ENCODE measurements at regions not wholly inside any gene's neighbourhood (a gene's known extent, or its start where the extent isn't known, plus 50 kb on each side); places are given as distances from the start of the nearest gene placed in this dataset.

DNA sequence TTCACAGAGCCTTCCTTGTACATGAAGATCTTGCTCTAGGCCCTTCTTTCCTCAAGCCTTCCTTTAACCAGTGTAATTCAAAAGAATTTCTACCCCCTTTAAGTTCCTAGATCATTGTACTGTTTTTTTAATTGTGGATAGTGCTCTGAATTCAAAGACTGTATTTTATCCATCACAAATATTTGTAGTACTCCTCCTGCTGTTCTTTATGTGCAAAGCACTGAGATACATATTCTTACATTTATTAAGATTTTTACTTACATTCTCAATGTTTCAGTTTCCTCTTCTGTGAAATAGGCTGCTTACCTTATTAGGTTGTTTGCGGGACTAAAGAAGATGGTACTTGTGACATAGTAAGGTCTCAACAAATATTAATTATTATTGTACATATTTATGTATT, 168.8 kb upstream of the PDE4B start:
- Histone ChIP-seq H3K4me3 (no peak overlapping the region), H3K27me3 (no peaks in the 10 kb centered on the region), H3K9me2 (replicated peaks; ENCODE audit: insufficient read depth) (no peaks in the 10 kb centered on the region), H3K4me1 (ENCODE audit: insufficient read depth) (peaks cover 3% of the 10 kb centered on the region), H3K36me3 (replicated peaks; ENCODE audit: insufficient read depth, low read depth) (no peaks in the 10 kb centered on the region), H3K79me2 (no peaks in the 10 kb centered on the region), H4K20me1 (ENCODE audit: insufficient read depth, poor library complexity, severe bottlenecking) (no peaks in the 10 kb centered on the region), H3K4me2 (no peak overlapping the region), H3K27ac (no peak overlapping the region), H2AFZ (no peak overlapping the region), H3K9me3 (ENCODE audit: low read depth) (no peaks in the 10 kb centered on the region)
- no peak for DNase-seq (ENCODE audit: low spot score)
- WGBS (ENCODE audit: low lambda C conversion rate, missing lambda C conversion rate): 100% methylated on average over 1 of the region's 1 CpG
- no peak for TF ChIP-seq EZH2phosphoT487 (IDR thresholded peaks at IDR 0.05; ENCODE audit: low read depth, severe bottlenecking, unreplicated experiment)
- no peak for TF ChIP-seq EZH2 (IDR thresholded peaks at IDR 0.05; ENCODE audit: borderline replicate concordance)
- TF ChIP-seq, protein P1, sequence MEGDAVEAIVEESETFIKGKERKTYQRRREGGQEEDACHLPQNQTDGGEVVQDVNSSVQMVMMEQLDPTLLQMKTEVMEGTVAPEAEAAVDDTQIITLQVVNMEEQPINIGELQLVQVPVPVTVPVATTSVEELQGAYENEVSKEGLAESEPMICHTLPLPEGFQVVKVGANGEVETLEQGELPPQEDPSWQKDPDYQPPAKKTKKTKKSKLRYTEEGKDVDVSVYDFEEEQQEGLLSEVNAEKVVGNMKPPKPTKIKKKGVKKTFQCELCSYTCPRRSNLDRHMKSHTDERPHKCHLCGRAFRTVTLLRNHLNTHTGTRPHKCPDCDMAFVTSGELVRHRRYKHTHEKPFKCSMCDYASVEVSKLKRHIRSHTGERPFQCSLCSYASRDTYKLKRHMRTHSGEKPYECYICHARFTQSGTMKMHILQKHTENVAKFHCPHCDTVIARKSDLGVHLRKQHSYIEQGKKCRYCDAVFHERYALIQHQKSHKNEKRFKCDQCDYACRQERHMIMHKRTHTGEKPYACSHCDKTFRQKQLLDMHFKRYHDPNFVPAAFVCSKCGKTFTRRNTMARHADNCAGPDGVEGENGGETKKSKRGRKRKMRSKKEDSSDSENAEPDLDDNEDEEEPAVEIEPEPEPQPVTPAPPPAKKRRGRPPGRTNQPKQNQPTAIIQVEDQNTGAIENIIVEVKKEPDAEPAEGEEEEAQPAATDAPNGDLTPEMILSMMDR (IDR thresholded peaks at IDR 0.05; ENCODE audit: poor library complexity): peak; percentile 17

- no peak for DNase-seq (ENCODE audit: low spot score)
- H3K27me3 ChIP-seq: no peaks in the 10 kb centered on the region
- no peak overlapping the region for H2AFZ ChIP-seq
- H3K9me3 ChIP-seq (ENCODE audit: low read depth): no peaks in the 10 kb centered on the region
- H3K27ac ChIP-seq: no peak overlapping the region
- 68% methylated on average over 2 of the region's 2 CpGs for WGBS (ENCODE audit: low lambda C conversion rate, missing lambda C conversion rate)
- H4K20me1 ChIP-seq (ENCODE audit: insufficient read depth, poor library complexity, severe bottlenecking): no peaks in the 10 kb centered on the region
- H3K4me1 ChIP-seq (ENCODE audit: insufficient read depth): peaks cover 3% of the 10 kb centered on the region
- H3K79me2 ChIP-seq: no peaks in the 10 kb centered on the region
- no peak overlapping the region for H3K4me2 ChIP-seq
- TF ChIP-seq EZH2 (IDR thresholded peaks at IDR 0.05; ENCODE audit: borderline replicate concordance): no peak
- TF ChIP-seq, protein P1 (IDR thresholded peaks at IDR 0.05; ENCODE audit: poor library complexity): no peak
- no peaks in the 10 kb centered on the region for H3K9me2 ChIP-seq (replicated peaks; ENCODE audit: insufficient read depth)
- no peaks in the 10 kb centered on the region for H3K36me3 ChIP-seq (replicated peaks; ENCODE audit: insufficient read depth, low read depth)
- no peak overlapping the region for H3K4me3 ChIP-seq
Observed at GRCh38 chr1:65625528-65625927, 167.2 kb upstream of the PDE4B start.

DNA sequence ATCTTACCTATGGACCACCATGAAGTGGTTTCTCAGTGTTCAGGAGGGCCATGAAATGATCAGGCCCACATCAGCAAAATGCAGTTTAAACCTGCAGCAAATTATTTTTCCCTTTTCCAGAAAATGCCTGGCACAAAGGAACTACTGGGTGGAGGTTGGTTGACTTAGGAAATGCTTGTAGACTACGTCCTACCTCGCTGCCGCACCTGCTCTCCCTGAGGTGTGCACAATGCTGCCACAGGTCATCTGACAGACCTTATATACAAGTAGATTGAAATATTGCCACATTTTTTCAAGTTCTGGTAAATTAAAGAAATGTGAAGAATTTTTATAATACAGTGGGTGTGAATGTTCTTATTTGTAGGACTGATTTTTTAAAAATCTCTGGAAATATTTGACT, 166.7 kb upstream of the PDE4B start:
- DNase-seq (ENCODE audit: low spot score): no peak
- no peak overlapping the region for H3K27ac ChIP-seq

More for the DNA sequence above, 166.7 kb upstream of the PDE4B start:
- H3K36me3 ChIP-seq (replicated peaks; ENCODE audit: insufficient read depth, low read depth): no peaks in the 10 kb centered on the region
- H3K4me2 ChIP-seq: no peak overlapping the region
- H3K79me2 ChIP-seq: no peaks in the 10 kb centered on the region
- no peaks in the 10 kb centered on the region for H3K9me3 ChIP-seq (ENCODE audit: low read depth)
- H3K27me3 ChIP-seq: no peaks in the 10 kb centered on the region
- no peak overlapping the region for H2AFZ ChIP-seq
- no peaks in the 10 kb centered on the region for H3K9me2 ChIP-seq (replicated peaks; ENCODE audit: insufficient read depth)
- peaks cover 6% of the 10 kb centered on the region for H3K4me1 ChIP-seq (ENCODE audit: insufficient read depth)
- H4K20me1 ChIP-seq (ENCODE audit: insufficient read depth, poor library complexity, severe bottlenecking): no peaks in the 10 kb centered on the region
- 71% methylated on average over 3 of the region's 3 CpGs for WGBS (ENCODE audit: low lambda C conversion rate, missing lambda C conversion rate)
- TF ChIP-seq EZH2 (IDR thresholded peaks at IDR 0.05; ENCODE audit: borderline replicate concordance): no peak
- TF ChIP-seq, protein P1 (IDR thresholded peaks at IDR 0.05; ENCODE audit: poor library complexity): no peak
- TF ChIP-seq EZH2phosphoT487 (IDR thresholded peaks at IDR 0.05; ENCODE audit: low read depth, severe bottlenecking, unreplicated experiment): no peak
- H3K4me3 ChIP-seq: no peak overlapping the region

Data from hepatocyte (in vitro differentiated cells).